ENCODE measurements at regions not wholly inside any gene's neighbourhood (a gene's known extent, or its start where the extent isn't known, plus 50 kb on each side); places are given as distances from the start of the nearest gene placed in this dataset.

DNA sequence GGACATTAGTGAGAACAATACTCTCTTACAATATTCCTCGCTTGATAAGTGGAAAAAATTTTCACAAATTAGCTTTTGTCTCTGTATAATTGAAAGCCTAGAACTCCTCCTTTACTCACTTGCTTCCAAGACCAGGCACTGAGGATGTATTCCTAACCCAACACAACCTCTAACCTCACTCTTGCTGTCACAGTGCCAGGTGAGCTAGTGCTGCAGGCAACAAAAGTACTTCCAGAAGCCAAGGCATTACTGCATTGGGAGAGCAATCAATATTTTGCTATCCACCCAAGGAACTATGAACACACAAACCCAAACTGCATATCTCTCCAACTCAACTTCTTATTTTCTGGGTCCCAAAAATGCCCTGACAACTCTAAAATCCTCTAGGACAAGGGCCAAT lies 1081.0 kb downstream of the VRK1 start:
- TF ChIP-seq, protein P1, sequence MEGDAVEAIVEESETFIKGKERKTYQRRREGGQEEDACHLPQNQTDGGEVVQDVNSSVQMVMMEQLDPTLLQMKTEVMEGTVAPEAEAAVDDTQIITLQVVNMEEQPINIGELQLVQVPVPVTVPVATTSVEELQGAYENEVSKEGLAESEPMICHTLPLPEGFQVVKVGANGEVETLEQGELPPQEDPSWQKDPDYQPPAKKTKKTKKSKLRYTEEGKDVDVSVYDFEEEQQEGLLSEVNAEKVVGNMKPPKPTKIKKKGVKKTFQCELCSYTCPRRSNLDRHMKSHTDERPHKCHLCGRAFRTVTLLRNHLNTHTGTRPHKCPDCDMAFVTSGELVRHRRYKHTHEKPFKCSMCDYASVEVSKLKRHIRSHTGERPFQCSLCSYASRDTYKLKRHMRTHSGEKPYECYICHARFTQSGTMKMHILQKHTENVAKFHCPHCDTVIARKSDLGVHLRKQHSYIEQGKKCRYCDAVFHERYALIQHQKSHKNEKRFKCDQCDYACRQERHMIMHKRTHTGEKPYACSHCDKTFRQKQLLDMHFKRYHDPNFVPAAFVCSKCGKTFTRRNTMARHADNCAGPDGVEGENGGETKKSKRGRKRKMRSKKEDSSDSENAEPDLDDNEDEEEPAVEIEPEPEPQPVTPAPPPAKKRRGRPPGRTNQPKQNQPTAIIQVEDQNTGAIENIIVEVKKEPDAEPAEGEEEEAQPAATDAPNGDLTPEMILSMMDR (IDR thresholded peaks at IDR 0.05): no peak
- no peak for TF ChIP-seq ZFX (IDR thresholded peaks at IDR 0.05; ENCODE audit: borderline replicate concordance)
